Dendritic cell treated with granulocyte-macrophage colony-stimulating factor and Interleukin-4, amounts not matched to agents 40 ng/mL and 50 ng/mL, for 4 days (primary cell): ENCODE measurements at regions not wholly inside any gene's neighbourhood (a gene's known extent, or its start where the extent isn't known, plus 50 kb on each side); places are given as distances from the start of the nearest gene placed in this dataset.

Experiments
- H3K27ac Mint-ChIP-seq: one replicate; pipeline ENCODE4 v1.8.0; 2022; ENCODE audit warnings: mild to moderate bottlenecking, mixed read lengths
- H3K27me3 Mint-ChIP-seq: one replicate; pipeline ENCODE4 v1.8.0; 2022; ENCODE audit warnings: mild to moderate bottlenecking, mixed read lengths
- H3K36me3 Mint-ChIP-seq: one replicate; pipeline ENCODE4 v1.8.0; 2022; ENCODE audit warnings: low read depth, mixed read lengths
- H3K4me1 Mint-ChIP-seq: one replicate; pipeline ENCODE4 v1.8.0; 2022; ENCODE audit warnings: low read depth, mixed read lengths
- H3K4me3 Mint-ChIP-seq: one replicate; pipeline ENCODE4 v1.8.0; 2022; ENCODE audit warnings: mild to moderate bottlenecking, moderate library complexity, mixed read lengths
- H3K9me3 Mint-ChIP-seq: one replicate; pipeline ENCODE4 v1.8.0; 2022; ENCODE audit warnings: mixed read lengths
- intact Hi-C: fragments of 100-400 bp; cut with micrococcal nuclease; formaldehyde crosslinking; loops from one replicate; pipeline ENCODE4 v1.15.0; 2022

GRCh38 chr11:31883435-31883834, 72.3 kb upstream of the PAX6 start:
- peaks cover 8% of the 10 kb centered on the region for H3K27me3 Mint-ChIP-seq
- no peaks in the 10 kb centered on the region for H3K4me1 Mint-ChIP-seq
- no peaks in the 10 kb centered on the region for H3K36me3 Mint-ChIP-seq
- H3K4me3 Mint-ChIP-seq = no peak overlapping the region
- H3K27ac Mint-ChIP-seq = no peak overlapping the region
- H3K9me3 Mint-ChIP-seq = no peaks in the 10 kb centered on the region
- intact Hi-C loops = no loop called here

- no peaks in the 10 kb centered on the region for H3K36me3 Mint-ChIP-seq
- peaks cover 8% of the 10 kb centered on the region for H3K27me3 Mint-ChIP-seq
- H3K4me1 Mint-ChIP-seq = no peaks in the 10 kb centered on the region
- H3K27ac Mint-ChIP-seq = no peak overlapping the region
- H3K9me3 Mint-ChIP-seq = no peaks in the 10 kb centered on the region
- no peak overlapping the region for H3K4me3 Mint-ChIP-seq
- intact Hi-C loops = no loop called here
These were observed 71.8 kb upstream of the PAX6 start for GRCh38 chr11:31882951-31883392.

- intact Hi-C loops = no loop called here
- H3K9me3 Mint-ChIP-seq = no peaks in the 10 kb centered on the region
- no peaks in the 10 kb centered on the region for H3K4me1 Mint-ChIP-seq
- H3K27ac Mint-ChIP-seq = no peak overlapping the region
- no peak overlapping the region for H3K4me3 Mint-ChIP-seq
- peaks cover 7% of the 10 kb centered on the region for H3K27me3 Mint-ChIP-seq
- H3K36me3 Mint-ChIP-seq = no peaks in the 10 kb centered on the region
These were observed 70.7 kb upstream of the PAX6 start for GRCh38 chr11:31881825-31882224.

- no peaks in the 10 kb centered on the region for H3K36me3 Mint-ChIP-seq
- no peak overlapping the region for H3K4me3 Mint-ChIP-seq
- intact Hi-C loops = no loop called here
- H3K27ac Mint-ChIP-seq = no peak overlapping the region
- H3K9me3 Mint-ChIP-seq = no peaks in the 10 kb centered on the region
- H3K4me1 Mint-ChIP-seq = no peaks in the 10 kb centered on the region
- peaks cover 15% of the 10 kb centered on the region for H3K27me3 Mint-ChIP-seq
These were observed 68.6 kb upstream of the PAX6 start for GRCh38 chr11:31879681-31880080.

GRCh38 chr11:31877863-31878262, 66.7 kb upstream of the PAX6 start:
- Mint-ChIP-seq H3K27ac (no peak overlapping the region), H3K36me3 (no peaks in the 10 kb centered on the region), H3K4me3 (no peak overlapping the region), H3K27me3 (peaks cover 16% of the 10 kb centered on the region), H3K9me3 (no peaks in the 10 kb centered on the region), H3K4me1 (no peaks in the 10 kb centered on the region)
- intact Hi-C loops = no loop called here

GRCh38 chr11:31877083-31877482, 66.0 kb upstream of the PAX6 start:
- no peaks in the 10 kb centered on the region for H3K9me3 Mint-ChIP-seq
- H3K36me3 Mint-ChIP-seq = no peaks in the 10 kb centered on the region
- no peaks in the 10 kb centered on the region for H3K4me1 Mint-ChIP-seq
- H3K27me3 Mint-ChIP-seq = peaks cover 15% of the 10 kb centered on the region
- no peak overlapping the region for H3K4me3 Mint-ChIP-seq
- intact Hi-C loops = no loop called here
- no peak overlapping the region for H3K27ac Mint-ChIP-seq

- H3K36me3 Mint-ChIP-seq = no peaks in the 10 kb centered on the region
- intact Hi-C loops = no loop called here
- no peak overlapping the region for H3K27ac Mint-ChIP-seq
- H3K27me3 Mint-ChIP-seq = peaks cover 15% of the 10 kb centered on the region
- no peak overlapping the region for H3K4me3 Mint-ChIP-seq
- no peaks in the 10 kb centered on the region for H3K9me3 Mint-ChIP-seq
- H3K4me1 Mint-ChIP-seq = no peaks in the 10 kb centered on the region
These were observed 64.9 kb upstream of the PAX6 start for GRCh38 chr11:31875866-31876560.

GRCh38 chr11:31874631-31875191, 63.6 kb upstream of the PAX6 start:
- Mint-ChIP-seq H3K4me1 (no peaks in the 10 kb centered on the region), H3K9me3 (no peaks in the 10 kb centered on the region), H3K36me3 (no peaks in the 10 kb centered on the region), H3K27ac (no peak overlapping the region), H3K27me3 (peaks cover 18% of the 10 kb centered on the region), H3K4me3 (no peak overlapping the region)
- intact Hi-C loops = loop anchor here (5.0 kb wide), 1 partner anchor 387 kb away; no protein-coding TSS in a partner anchor

- no peak overlapping the region for H3K27ac Mint-ChIP-seq
- peaks cover 21% of the 10 kb centered on the region for H3K27me3 Mint-ChIP-seq
- no peaks in the 10 kb centered on the region for H3K9me3 Mint-ChIP-seq
- intact Hi-C loops = loop anchor here (5.0 kb wide), 1 partner anchor 386 kb away; no protein-coding TSS in a partner anchor
- H3K36me3 Mint-ChIP-seq = no peaks in the 10 kb centered on the region
- no peak overlapping the region for H3K4me3 Mint-ChIP-seq
- H3K4me1 Mint-ChIP-seq = no peaks in the 10 kb centered on the region
These were observed 62.0 kb upstream of the PAX6 start for GRCh38 chr11:31873124-31873523.

- Mint-ChIP-seq H3K4me3 (no peak overlapping the region), H3K27me3 (peaks cover 19% of the 10 kb centered on the region), H3K4me1 (no peaks in the 10 kb centered on the region), H3K36me3 (no peaks in the 10 kb centered on the region), H3K9me3 (no peaks in the 10 kb centered on the region), H3K27ac (no peak overlapping the region)
- intact Hi-C loops = loop anchor here (5.0 kb wide), 1 partner anchor 385 kb away; no protein-coding TSS in a partner anchor
These were observed 60.9 kb upstream of the PAX6 start for GRCh38 chr11:31872076-31872443.

- no peaks in the 10 kb centered on the region for H3K9me3 Mint-ChIP-seq
These were observed 60.4 kb upstream of the PAX6 start for GRCh38 chr11:31871310-31872075.

GRCh38 chr11:31870609-31871309, 59.6 kb upstream of the PAX6 start:
- H3K9me3 Mint-ChIP-seq = no peaks in the 10 kb centered on the region
- no peaks in the 10 kb centered on the region for H3K36me3 Mint-ChIP-seq
- H3K27ac Mint-ChIP-seq = no peak overlapping the region
- no peak overlapping the region for H3K4me3 Mint-ChIP-seq
- H3K4me1 Mint-ChIP-seq = no peaks in the 10 kb centered on the region
- H3K27me3 Mint-ChIP-seq = peaks cover 16% of the 10 kb centered on the region
- intact Hi-C loops = loop anchor here (2.0 to 5.0 kb wide), 2 partner anchors 383 to 630 kb away; no protein-coding TSS in a partner anchor

More at GRCh38 chr11:31871310-31872075, 60.4 kb upstream of the PAX6 start:
- H3K4me3 Mint-ChIP-seq = no peak overlapping the region
- no peaks in the 10 kb centered on the region for H3K36me3 Mint-ChIP-seq
- H3K4me1 Mint-ChIP-seq = no peaks in the 10 kb centered on the region
- intact Hi-C loops = loop anchor here (2.0 to 5.0 kb wide), 2 partner anchors 384 to 631 kb away; no protein-coding TSS in a partner anchor
- H3K27me3 Mint-ChIP-seq = peaks cover 19% of the 10 kb centered on the region
- no peak overlapping the region for H3K27ac Mint-ChIP-seq

- no peak overlapping the region for H3K4me3 Mint-ChIP-seq
- no peak overlapping the region for H3K27ac Mint-ChIP-seq
- H3K27me3 Mint-ChIP-seq = peaks cover 19% of the 10 kb centered on the region
- no peaks in the 10 kb centered on the region for H3K9me3 Mint-ChIP-seq
- H3K4me1 Mint-ChIP-seq = no peaks in the 10 kb centered on the region
- intact Hi-C loops = loop anchor here (2.0 to 5.0 kb wide), 2 partner anchors 383 to 629 kb away; no protein-coding TSS in a partner anchor
- H3K36me3 Mint-ChIP-seq = no peaks in the 10 kb centered on the region
These were observed 58.9 kb upstream of the PAX6 start for GRCh38 chr11:31869986-31870385.
